HL-60/S4 treated with retinoic acid at 250 ng/mL for 4 days and 3 days (cell line): ENCODE measurements at regions not wholly inside any gene's neighbourhood (a gene's known extent, or its start where the extent isn't known, plus 50 kb on each side); places are given as distances from the start of the nearest gene placed in this dataset.
"Not testable (repeated sequence)": the region's sequence is repeated elsewhere in the genome, so short reads cannot be mapped to it uniquely, and the experiment has no call there.

ENCODE experiments used
- in situ Hi-C: fragments of 300-500 bp; cut with MboI; formaldehyde crosslinking; loops from 2 replicates; pipeline ENCODE4 v1.7.0; 2022; ENCODE audit warnings: low sequenced_read_pairs

DNA sequence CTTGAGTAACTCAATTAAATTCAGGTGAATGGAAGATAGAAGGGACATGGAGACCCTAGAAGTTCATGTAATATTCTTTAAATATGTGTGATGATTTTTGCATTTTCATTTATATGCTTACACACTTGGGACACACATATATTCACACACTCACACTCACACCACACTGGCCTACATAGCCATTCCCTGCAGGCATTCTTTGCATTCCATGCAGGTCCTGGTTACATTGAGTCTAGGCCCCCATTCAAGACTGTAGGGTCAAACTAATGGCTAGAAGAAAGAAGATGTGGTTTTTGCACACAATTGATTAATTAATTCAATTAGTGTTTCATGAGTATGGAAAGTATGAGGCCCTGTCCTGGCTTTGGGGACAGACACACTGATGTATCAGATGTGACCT lies 249.4 kb downstream of the HNMT start:
- in situ Hi-C loops: no loop called here

DNA sequence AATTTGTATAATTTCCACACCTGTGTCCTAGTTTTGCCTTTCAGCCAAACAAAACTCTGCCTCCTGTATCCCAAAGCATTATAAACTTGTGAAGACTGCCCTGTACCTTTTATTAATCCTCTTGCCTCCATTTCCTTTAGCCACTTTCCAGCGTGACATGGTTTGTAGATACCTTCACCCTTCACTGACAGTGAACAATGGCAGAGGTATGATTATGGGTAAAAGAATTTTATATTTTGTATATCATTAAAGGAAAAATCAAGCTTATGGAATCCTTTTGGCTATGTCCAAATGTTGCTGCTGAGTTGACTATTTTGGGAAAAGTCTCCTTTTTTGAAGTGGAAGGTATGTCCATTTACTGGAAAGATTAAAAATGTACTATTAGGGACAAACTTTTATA lies 251.7 kb downstream of the HNMT start:
- in situ Hi-C loops: no loop called here

DNA sequence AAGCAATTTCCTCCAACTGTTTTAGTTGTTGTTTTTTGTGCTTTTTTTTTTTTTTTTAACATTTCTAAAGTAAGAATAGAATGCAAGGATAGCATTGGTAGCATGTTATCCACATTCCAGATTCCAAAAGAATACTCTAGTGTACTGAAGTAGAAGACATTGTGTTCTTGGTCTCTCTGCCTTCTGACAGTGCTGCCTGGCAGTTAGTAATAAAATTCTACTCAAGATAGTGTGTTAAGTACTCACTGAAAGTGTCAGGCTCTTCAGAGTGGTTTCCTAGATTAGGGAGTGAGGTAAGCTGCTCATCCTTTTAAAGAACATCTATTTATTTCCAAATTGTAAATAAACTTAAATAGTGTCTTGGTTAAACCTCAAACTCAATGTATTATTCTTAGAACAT lies 253.7 kb downstream of the HNMT start:
- in situ Hi-C loops: no loop called here

DNA sequence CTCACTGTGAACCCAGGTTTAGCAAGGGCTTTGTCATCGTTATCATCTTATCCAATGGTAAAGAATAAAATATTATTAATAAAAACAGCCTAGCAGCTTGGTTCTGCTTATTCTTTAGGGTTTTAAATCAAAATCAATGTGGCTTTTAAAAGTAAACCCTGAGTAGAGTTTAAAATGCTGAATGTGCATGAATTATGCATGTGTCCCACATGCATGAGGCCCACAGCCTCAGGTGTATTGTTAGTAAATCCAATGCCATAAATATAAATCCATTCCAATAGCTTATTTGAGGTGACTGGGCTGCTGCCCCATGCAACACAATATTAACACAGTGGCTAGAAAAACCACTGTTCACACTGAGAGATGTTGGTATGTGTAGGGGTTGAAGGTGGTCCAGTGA lies 254.1 kb downstream of the HNMT start:
- in situ Hi-C loops: no loop called here

DNA sequence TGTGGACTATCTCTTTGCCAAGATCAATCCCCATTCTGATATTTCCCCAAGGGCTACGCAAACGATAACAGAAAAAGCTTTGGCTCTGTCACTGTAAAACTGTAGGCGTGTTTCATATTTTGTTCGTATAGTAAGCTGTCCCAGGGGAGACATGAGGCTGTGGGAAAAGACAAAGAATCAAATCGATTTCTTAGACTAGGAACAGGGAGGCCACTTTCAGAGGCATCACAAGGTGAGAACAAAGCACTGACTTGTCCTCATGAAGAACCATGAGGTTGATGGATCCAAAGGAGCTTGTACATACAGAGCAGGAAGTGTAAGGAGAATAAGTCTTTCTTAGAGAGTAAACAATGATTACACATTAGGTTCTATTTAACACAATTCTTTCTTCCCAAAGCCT lies 255.7 kb downstream of the HNMT start:
- in situ Hi-C loops: no loop called here

DNA sequence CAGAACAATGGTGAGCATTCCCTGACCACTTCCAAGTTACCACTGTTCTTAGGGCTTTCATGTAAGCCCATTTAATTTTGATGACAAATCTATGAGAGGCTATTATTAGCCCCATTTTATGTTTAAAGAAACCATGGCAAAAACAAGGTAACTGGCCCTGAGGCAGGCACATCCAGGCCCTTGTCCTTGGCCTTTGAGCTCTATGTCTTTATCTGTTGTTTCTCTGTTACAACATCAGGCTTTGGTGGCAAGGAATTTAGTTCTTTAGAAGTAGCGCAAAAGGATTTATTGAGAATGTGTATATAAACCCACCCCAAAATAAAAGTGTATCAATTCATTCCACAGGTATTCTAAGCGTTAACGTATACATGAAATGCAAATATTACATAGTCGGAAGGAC lies 257.1 kb downstream of the HNMT start:
- in situ Hi-C loops: no loop called here

DNA sequence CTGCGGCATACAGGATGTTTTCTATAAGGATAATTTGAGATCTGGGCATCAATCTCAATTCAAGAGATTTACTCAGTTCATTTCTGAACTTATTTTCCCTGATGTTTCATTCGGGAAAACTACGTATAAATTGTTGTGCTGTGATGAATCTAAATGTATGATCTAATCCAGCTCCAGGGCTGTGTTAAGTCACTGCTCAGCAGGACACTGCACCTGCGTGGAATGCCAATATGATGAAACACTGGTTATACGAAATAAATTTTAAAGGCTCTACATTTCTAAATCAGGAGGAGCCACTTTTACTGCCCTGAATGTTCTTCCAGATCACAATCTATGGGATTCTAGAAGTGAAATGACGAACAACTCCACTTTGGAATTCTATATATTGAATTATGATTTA lies 259.0 kb downstream of the HNMT start:
- in situ Hi-C loops: no loop called here

DNA sequence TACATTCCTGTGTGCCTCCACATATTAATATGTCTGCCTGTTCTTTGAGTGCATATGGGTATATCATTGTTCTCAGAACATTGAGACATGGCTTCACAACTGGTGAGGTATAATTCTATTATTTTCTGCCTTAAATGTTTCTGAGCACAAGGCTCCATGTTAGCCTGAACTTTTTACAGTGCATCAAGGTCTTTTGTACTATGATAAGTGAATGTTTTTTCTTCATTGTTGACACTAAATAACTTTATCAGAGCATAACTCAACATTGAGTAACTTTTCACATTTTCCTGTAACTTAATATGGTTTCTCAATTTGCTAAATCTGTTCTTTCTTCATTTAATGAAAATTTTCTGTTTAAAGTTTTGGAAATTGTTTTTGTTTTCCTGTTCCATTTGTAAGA lies 262.9 kb downstream of the HNMT start:
- in situ Hi-C loops: no loop called here

DNA sequence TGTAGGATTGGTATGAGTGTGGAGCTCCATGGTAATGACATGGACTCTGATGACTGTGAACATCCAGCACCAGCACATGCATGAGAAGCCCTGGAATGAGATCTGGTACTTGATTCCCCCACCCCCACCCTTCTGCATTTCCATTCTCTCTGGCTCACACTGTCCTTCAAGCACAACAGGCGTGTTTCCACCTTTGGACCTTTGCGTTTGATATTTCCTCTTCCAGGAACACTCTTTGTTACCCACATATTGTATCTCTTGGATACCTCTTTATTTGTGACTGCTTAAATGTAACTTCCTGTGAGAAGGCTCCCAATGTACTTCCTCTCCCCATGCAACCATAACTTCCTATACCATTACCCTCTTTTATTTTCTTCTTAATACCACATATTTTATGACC lies 263.8 kb downstream of the HNMT start:
- in situ Hi-C loops: no loop called here

DNA sequence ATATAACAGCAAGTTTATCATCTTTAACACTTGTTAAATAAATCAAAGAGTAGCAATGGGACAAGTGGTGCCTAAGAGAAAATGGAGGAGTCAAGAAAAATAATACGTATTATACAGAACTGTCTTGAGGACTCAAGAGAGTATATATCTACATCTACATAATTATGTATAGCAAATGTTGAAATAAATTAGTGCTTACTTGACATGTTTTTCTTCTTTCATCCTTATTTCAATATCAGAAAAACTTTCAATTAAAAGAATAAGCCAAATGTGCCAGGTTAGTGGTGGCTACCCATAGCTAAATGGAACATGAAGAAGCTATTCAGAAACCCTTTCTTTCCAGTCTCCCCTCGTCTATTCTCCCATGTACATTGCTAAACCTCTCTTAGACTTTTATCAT lies 267.3 kb upstream of the SPOPL start:
- in situ Hi-C loops: no loop called here

DNA sequence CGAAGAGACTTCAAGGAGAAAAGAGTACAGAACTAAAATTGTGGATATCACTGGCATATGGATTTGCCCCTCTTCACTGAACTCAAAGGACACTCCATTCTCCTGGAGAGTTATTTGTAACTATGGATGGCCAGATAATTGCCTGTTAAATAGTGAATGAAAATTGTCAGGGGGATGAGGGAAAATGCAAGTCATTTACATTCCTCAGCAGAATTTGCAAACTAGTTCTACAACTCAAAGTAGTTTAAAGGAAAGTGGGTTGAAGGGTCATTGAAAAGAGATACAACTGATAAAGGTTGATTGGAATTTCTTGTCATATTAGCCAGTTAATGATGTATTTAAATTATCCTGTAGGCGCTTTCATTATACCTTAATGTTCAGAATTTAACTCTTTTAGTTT lies 266.5 kb upstream of the SPOPL start:
- in situ Hi-C loops: no loop called here

DNA sequence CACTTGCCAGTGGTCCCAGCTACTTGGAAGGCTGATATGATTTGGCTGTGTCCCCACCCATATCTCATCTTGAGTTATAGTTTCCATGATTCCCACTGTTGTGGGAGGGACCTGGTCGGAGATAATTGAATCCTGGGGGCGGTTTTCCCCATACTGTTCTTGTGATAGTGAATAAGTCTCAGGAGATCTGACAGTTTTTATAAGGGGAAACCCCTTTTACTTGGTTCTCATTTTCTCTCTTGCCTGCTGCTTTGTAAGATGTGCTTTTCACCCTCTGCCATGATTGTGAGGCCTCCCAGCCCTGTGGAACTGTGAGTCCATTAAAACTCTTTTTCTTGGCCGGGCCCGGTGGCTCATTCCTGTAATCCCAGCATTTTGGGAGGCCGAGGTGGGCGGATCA lies 265.4 kb upstream of the SPOPL start:
- in situ Hi-C loops: no loop called here

DNA sequence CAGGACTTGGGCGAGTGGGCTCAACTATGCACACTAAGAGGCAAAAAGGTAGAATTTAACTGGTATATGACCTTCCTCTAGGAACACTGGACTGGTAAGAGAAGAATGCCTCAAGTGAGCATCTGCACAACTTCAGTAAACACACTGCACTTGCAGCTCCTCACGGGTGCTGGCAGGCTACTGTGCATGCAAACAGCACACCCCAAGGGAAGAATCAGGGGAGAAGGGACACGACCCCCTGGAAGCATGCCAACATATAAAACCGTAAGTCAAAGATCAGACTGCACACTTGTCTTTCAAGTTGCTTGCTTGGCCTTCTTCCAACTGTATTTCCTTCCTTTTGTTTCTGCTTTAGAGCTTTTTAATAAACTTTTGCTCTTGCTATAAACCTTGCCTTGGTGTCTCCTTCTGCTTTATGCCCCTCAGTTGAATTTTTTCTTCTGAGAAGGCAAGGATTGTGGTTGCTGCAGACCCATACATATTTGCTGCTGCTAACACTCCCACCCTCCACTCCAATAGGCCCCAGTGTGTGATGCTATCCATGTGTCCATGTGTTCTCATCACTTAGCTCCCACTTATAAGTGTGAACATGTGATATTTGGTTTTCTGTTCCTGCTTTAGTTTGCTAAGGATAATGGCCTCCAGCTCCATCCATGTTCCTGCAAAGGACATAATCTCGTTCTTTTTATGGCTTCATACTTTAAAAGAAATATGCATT lies 263.7 kb upstream of the SPOPL start:
- in situ Hi-C loops: no loop called here

DNA sequence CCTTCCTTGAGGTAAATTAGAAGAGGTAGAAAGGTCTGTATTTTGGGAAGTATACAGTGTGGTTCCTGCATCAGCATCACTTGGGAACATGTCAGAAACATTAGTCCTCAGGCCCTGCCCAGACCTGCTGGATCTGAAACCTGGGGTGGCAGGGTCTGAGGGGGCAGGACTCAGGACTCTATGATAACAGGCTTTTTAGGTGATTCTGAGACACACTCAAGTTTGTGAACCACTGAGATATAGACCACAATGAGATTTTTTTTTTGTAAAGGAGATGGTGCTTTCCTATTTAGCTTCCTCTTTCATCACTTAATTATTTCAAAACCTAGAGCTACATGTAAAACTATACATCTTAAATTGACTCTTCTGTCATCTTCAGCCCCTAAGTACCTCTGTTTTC lies 262.7 kb upstream of the SPOPL start:
- in situ Hi-C loops: no loop called here

DNA sequence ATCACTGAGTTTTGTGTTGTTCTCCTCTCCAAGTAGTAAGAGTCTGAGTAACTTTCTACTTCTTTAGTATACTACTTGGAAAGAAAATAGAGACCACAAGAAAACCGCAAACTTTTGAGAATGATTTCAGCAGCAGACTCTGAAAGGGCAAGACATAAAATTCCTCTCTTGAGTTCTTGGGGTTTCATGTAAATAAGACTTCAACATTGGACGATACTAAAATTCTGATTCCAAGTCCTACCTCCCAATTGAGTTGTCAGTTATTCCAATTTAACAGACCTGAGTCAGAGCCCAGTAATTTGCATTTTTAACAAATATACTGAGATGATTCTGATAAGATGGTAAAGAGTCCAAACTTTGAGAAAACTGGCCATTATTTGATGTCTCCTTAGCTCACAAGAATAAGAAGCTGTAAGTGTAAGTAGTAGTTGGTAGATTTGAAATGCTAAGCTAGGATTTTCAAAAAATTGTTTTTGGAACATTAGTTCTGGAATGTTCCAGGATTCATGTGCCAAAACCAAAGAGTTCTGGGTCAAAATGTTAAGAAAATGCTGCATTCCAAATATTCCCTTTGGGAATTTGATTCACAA lies 261.6 kb upstream of the SPOPL start:
- in situ Hi-C loops: no loop called here

DNA sequence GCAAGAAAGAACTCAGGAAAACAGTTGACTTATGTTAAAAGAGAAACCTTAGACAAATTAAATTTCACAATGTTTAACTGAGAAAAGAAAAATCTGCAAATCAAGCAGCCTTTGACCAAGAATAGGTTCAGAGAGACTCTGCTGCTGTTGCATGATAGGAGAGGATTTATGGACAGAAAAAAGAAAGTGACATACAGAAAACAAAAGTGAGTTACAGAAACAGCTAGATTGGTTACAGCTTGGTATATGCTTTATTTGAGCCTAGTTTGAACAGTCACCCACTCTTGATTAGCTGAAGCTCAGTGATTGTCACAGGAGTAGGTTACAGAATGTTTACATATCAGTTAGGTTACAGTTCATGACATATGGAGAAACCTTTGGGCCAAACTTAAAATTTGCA lies 258.2 kb upstream of the SPOPL start:
- in situ Hi-C loops: no loop called here

DNA sequence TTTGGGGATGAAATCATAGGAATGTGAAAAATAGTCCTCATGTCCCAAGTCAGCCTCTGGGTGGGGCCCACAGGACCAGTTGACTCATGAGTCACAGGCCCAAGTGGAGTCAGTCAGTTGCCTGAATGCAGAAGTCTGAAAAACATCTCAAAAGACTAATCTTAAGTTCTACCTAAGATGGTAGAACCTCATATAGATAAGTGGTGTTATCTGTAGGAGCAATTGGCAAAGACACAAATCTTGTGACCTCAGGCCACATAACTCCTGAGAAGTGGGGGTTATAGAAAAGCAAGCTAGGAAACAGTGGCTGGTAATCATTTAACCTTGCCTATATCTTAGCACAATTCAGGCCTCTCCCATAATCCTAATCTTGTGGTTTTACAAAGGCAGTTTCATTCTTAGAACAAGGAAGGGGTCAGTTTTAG lies 257.1 kb upstream of the SPOPL start:
- in situ Hi-C loops: no loop called here

DNA sequence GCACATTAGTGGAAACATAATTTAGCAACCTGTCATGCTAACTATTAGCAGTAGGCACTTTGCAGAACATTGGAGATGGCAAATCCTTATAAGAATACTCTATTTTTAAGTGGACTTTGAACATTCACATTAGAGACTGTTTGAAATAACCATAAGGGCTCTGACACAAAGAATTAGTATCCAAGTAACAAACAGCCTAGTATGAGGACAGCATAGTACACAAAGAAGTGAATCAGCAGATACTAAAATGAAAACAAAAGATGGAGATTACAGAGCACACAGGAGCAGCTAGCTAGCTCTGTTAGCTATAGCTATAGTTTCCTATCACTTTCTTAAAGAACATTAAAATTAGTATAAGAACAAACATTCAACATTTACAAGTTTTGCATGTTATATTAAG lies 256.3 kb upstream of the SPOPL start:
- in situ Hi-C loops: no loop called here

DNA sequence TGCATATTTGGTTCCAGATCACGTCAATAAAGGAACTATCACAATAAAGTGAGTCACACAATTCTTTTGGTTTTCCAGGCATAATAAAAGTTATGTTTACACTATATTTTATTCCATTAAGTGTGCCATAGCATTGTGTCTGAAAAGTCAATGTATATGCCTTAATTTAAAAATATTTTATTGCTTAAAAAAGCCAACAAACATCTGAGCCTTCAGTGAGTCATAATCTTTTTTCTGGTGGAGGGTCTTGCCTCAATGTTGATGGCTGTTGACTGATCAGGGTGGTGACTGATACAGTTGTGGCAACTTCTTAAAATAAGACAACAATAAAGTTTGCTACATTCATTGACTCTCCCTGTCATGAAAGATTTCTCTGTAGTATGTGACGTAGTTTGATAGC lies 254.3 kb upstream of the SPOPL start:
- in situ Hi-C loops: no loop called here

DNA sequence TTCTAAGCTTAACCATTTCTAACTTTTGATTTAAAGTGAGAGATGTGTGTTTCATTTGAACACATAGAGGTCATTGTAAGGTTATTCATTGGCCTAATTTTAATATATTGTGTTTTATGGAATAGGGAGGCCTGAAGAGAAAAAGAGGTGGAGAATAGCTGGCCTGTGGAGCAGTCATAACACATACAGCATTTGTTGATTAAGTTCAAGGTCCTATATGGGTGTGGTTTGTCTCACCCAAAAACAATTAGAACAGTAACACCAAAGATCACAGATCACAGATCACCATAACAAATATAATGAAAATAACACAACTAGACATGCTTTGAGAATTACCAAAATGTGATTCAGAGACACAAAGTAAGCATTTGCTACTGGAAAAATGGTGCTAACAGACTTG lies 252.4 kb upstream of the SPOPL start:
- in situ Hi-C loops: no loop called here

DNA sequence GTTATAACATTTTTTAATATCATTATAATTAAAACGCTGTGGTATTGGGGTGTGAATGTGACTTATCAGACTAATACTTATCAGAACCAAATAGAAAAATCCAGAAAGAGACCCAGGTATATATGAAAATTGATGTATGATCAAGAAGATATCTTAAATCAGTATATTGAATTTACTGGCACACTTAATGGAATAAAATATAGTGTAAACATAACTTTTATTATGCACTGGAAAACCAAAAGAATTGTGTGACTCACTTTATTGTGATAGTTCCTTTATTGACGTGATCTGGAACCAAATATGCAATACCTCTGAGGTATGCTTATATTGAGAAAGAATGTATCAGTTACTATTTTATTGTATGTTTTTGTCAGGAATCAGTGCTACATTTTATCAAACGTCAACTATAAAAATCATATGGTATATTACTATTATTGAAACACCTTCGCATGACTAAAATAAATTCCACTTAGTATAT lies 250.7 kb upstream of the SPOPL start:
- in situ Hi-C loops: not testable (repeated sequence)

DNA sequence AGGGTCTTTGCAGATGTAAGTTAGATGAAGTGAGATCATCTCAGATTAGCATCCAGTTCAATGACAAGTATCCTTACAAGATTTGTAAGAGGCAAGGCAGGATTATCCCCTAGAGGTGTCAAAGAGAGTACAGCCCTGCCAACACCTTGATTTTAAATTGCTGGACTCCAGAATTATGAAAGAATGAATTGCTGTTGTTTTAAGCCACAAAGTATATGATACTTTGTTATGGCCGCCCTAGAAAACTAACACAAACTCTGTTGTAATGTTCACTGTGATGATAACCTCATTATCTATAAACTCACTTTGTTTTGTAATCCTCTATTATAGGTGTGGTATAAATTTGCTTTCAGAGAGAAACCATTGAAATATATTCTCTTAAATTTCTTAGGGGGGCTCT lies 249.0 kb upstream of the SPOPL start:
- in situ Hi-C loops: no loop called here

DNA sequence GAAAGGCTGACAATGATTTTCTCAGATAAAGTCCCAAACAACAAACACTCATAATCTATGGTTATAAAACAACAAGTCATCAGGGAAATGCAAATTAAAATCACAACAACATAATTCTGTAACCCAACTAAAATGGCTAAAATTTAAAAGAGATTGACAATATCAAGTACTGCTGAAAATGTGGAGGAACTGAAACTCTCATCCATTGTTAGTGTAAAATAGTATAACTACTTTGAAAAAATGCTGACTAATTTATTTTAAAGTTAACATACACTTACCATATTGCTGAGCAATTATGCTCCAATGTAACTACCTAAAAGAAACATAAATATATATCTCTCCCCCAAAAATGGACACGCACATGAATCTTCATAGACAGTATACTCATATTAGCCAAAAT lies 245.9 kb upstream of the SPOPL start:
- in situ Hi-C loops: no loop called here
